Esophagus (tissue), 2 donors: ENCODE measurements at regions not wholly inside any gene's neighbourhood (a gene's known extent, or its start where the extent isn't known, plus 50 kb on each side); places are given as distances from the start of the nearest gene placed in this dataset.

Source experiments
- H3K27ac ChIP-seq, 2 donors: one replicate each; pipeline ENCODE4 v1.5.1; 2013; ENCODE audit warnings: low read depth in 2 of 2, mild to moderate bottlenecking in 2 of 2, inconsistent platforms in 1 of 2, low read length in 1 of 2, moderate library complexity in 1 of 2
- H3K27me3 ChIP-seq, 2 donors: one replicate each; pipeline ENCODE4 v1.6.1; 2013; ENCODE audit warnings: low read length in 2 of 2, control low read depth in 1 of 2, mild to moderate bottlenecking in 1 of 2; ENCODE audit not compliant: insufficient read depth in 2 of 2, control insufficient read depth in 1 of 2
- H3K36me3 ChIP-seq, 2 donors: one replicate each; pipeline ENCODE4 v1.6.1; 2013; ENCODE audit warnings: low read length in 1 of 2; ENCODE audit not compliant: control insufficient read depth in 2 of 2, insufficient read depth in 2 of 2
- H3K4me1 ChIP-seq, 2 donors: one replicate each; pipeline ENCODE4 v1.6.1; 2013; ENCODE audit warnings: low read length in 1 of 2; ENCODE audit not compliant: control insufficient read depth in 2 of 2, insufficient read depth in 2 of 2
- H3K4me3 ChIP-seq, 2 donors: one replicate each; pipeline ENCODE4 v1.5.1; 2013; ENCODE audit warnings: low read length in 2 of 2, mild to moderate bottlenecking in 2 of 2, low read depth in 1 of 2, moderate library complexity in 1 of 2
- H3K9me3 ChIP-seq, 2 donors: one replicate each; pipeline ENCODE4 v1.6.1; 2013; ENCODE audit warnings: mild to moderate bottlenecking in 2 of 2, low read depth in 1 of 2, low read length in 1 of 2, moderate library complexity in 1 of 2; ENCODE audit not compliant: control insufficient read depth in 2 of 2, insufficient read depth in 1 of 2
- WGBS, 2 donors: extraction: QIAGEN DNeasy Blood & Tissue Kit; methylation state at CpG; one replicate each; pipeline ENCODE4 v1.1.7; 2013; 5-methylcytosine and 5-hydroxymethylcytosine counted together
- donor health status: healthy with polysubstance abuse.
- donor health status: Bipolar disorder and iron deficiency.

DNA sequence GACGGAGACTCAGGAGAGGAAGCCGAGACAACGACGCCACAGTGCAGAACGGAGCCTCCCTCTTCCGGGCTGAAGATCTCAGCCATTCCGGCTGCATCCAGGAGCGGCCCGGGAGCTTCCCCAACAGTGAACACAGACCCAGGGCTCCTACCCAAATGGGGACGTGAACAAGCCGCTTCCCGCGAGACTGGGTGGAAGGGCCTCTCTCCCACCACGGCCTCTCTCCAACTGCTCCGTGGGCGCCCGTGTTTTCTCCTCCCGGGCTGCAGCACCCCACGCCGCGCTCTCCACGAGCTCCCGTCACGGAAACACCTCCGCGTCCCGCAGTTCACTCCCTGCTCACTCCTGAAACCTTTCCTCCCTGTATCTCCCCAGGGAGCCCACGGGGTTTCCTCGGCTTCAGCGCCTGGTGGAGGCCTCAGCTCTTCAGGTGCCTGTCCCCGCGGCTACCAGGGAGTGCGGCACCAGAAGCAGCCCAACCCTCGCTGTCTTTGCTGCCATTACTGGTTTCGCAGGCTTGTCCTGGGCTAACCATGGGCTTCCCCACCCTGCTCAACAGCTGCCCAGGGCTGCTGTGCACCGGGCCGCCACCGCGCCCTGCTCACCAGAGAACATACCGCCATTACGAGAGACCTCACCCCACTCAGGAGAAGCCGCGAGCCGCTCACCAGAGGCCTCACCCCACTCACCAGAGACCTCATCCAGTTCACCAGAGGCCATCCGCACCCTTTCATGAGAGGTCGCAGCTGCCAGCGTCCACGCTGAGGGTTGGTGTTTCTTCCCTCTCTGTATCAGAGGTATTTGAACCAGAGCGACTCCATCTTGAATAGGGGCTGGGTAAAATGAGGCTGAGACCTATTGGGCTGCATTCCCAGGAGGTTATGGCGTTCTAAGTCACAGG is 922.8 kb downstream of the QKI start:
- Histone ChIP-seq H3K36me3 (no peaks in the 10 kb centered on the region), H3K27ac (no peak overlapping the region), H3K4me1 (no peaks in the 10 kb centered on the region), H3K4me3 (no peak overlapping the region), H3K27me3 (no peaks in the 10 kb centered on the region), H3K9me3 (peaks cover 0 to 2% of the 10 kb centered on the region in 2 donors)
- 94 to 96% methylated on average over 50 of the region's 50 CpGs for WGBS, 2 donors

DNA sequence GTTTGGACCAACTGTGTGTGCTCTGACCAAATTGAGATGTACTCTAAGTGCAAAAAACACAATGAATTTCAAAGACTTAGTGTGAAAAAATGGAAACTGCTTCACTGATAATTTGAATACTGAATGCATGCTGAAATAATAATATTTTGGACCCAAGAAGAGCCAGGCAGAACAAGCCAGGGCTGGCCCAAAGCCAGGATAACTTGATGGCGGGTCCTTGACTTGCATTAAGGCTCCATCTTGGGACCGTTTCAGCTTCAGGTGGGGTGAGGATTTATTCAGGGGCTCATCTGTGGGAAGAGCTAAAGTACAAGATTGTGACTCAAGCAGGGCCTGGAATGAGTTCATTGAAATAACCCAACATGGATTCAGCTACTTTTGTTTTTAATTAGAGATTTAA is 921.9 kb downstream of the QKI start:
- Histone ChIP-seq H3K36me3 (no peaks in the 10 kb centered on the region), H3K27me3 (no peaks in the 10 kb centered on the region), H3K27ac (no peak overlapping the region), H3K4me1 (no peaks in the 10 kb centered on the region), H3K4me3 (no peak overlapping the region), H3K9me3 (peaks cover 0 to 2% of the 10 kb centered on the region in 2 donors)
- WGBS, 2 donors, result 79 to 88% methylated on average over 2 of the region's 2 CpGs

GRCh38 chr6:164331026-164331425 is 916.5 kb downstream of the QKI start:
- no peaks in the 10 kb centered on the region for H3K9me3 ChIP-seq
- 47 to 48% methylated on average over 2 of the region's 2 CpGs for WGBS, 2 donors

GRCh38 chr6:164325168-164325567 is 910.6 kb downstream of the QKI start:
- no peaks in the 10 kb centered on the region for H3K4me1 ChIP-seq
- no peaks in the 10 kb centered on the region for H3K27me3 ChIP-seq
- H3K27ac ChIP-seq, result no peak overlapping the region
- no peaks in the 10 kb centered on the region for H3K36me3 ChIP-seq
- H3K4me3 ChIP-seq, result no peak overlapping the region
- H3K9me3 ChIP-seq, result no peaks in the 10 kb centered on the region
- 93 to 96% methylated on average over 1 of the region's 1 CpG for WGBS, 2 donors

More at GRCh38 chr6:164331026-164331425, 916.5 kb downstream of the QKI start:
- H3K4me1 ChIP-seq, result no peaks in the 10 kb centered on the region
- no peaks in the 10 kb centered on the region for H3K36me3 ChIP-seq
- no peak overlapping the region for H3K27ac ChIP-seq
- no peaks in the 10 kb centered on the region for H3K27me3 ChIP-seq
- no peak overlapping the region for H3K4me3 ChIP-seq

GRCh38 chr6:164322533-164322932 is 908.0 kb downstream of the QKI start:
- H3K27ac ChIP-seq, result no peak overlapping the region
- H3K4me1 ChIP-seq, result no peaks in the 10 kb centered on the region
- no peak overlapping the region for H3K4me3 ChIP-seq
- H3K9me3 ChIP-seq, result no peaks in the 10 kb centered on the region
- H3K27me3 ChIP-seq, result peaks cover 0 to 2% of the 10 kb centered on the region in 2 donors
- 43% methylated on average over 4 of the region's 4 CpGs for WGBS, 2 donors
- no peaks in the 10 kb centered on the region for H3K36me3 ChIP-seq

DNA sequence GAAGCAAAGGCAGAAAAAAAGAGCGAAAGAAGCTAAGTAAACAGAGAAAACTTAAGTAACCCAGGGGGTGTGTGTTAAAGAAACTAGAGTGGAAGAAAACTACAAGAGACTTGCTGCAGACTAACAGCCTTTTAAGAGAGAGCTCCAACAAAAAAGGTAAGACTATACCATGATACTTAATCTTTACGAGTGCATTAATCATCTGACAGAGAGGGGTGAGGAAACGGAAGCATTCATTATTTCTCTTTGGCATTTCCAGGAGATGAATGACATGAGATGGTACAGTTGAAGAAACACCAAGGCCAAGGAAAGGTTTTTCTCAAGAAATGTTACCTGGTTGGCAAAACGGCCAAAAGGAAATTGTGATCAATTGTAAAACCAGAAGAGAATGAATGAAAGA is 906.8 kb downstream of the QKI start:
- H3K27ac ChIP-seq, result no peak overlapping the region
- H3K36me3 ChIP-seq, result no peaks in the 10 kb centered on the region
- H3K9me3 ChIP-seq, result no peaks in the 10 kb centered on the region
- H3K27me3 ChIP-seq, result peaks cover 0 to 2% of the 10 kb centered on the region in 2 donors
- H3K4me1 ChIP-seq, result no peaks in the 10 kb centered on the region
- H3K4me3 ChIP-seq, result no peak overlapping the region
- WGBS, 2 donors, result 78 to 84% methylated on average over 4 of the region's 4 CpGs

DNA sequence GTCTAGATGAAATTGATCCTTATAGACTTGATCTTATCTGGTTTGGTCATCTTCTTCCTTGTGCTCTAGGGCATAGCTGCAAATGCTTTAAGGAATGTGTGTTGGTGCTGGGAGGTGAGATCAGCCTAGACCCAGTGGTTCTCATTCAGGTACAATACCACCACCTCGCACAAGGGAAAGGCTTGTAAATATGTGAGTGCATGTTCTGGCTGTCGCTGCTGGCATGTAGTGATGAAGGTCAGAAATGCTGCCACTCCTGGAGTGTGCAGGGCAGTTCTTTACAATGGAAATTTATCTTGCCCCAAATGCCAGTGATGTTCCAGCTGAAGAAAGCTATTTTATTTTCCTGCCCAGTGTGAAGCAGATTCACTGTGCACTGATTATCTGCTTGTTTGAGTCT is 900.9 kb downstream of the QKI start:
- Histone ChIP-seq H3K36me3 (no peaks in the 10 kb centered on the region), H3K27ac (no peak overlapping the region)
- WGBS, 2 donors, result 81% methylated on average over 2 of the region's 2 CpGs

DNA sequence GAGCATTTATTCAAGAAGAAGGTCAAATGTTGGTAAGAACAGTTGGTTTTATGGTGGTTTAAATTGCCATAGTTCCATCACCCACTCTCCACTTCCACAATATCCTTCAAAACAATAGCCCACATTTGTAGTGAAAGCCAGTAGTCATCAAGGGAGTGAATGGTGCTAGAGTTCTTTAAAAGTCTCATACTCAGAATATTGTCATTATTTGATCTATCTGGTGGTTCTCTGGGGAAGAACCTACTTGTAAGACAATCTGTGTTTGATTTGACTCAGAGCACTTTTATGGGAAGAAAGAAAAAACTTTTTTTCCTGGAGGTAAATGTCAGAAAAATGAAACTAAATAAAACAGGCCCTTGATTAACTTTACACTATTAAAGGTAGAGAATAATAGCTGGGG is 893.8 kb downstream of the QKI start:
- no peaks in the 10 kb centered on the region for H3K27me3 ChIP-seq

More for the DNA sequence above, 900.9 kb downstream of the QKI start:
- Histone ChIP-seq H3K27me3 (peaks cover 0 to 2% of the 10 kb centered on the region in 2 donors), H3K4me3 (no peak overlapping the region), H3K9me3 (no peaks in the 10 kb centered on the region), H3K4me1 (no peaks in the 10 kb centered on the region)

GRCh38 chr6:164303102-164303964 is 888.8 kb downstream of the QKI start:
- Histone ChIP-seq H3K27me3 (no peaks in the 10 kb centered on the region), H3K9me3 (no peaks in the 10 kb centered on the region), H3K4me1 (no peaks in the 10 kb centered on the region), H3K36me3 (no peaks in the 10 kb centered on the region), H3K4me3 (no peak overlapping the region), H3K27ac (no peak overlapping the region)
- 56 to 58% methylated on average over 5 of the region's 5 CpGs for WGBS, 2 donors

More for the DNA sequence above, 893.8 kb downstream of the QKI start:
- no peaks in the 10 kb centered on the region for H3K4me1 ChIP-seq
- H3K4me3 ChIP-seq, result no peak overlapping the region
- H3K9me3 ChIP-seq, result no peaks in the 10 kb centered on the region
- H3K27ac ChIP-seq, result no peak overlapping the region
- no peaks in the 10 kb centered on the region for H3K36me3 ChIP-seq
